ENCODE measurements at regions not wholly inside any gene's neighbourhood (a gene's known extent, or its start where the extent isn't known, plus 50 kb on each side); places are given as distances from the start of the nearest gene placed in this dataset.
A peak's percentile ranks its signal among the peaks of the same experiment; 100 is the strongest.

DNA sequence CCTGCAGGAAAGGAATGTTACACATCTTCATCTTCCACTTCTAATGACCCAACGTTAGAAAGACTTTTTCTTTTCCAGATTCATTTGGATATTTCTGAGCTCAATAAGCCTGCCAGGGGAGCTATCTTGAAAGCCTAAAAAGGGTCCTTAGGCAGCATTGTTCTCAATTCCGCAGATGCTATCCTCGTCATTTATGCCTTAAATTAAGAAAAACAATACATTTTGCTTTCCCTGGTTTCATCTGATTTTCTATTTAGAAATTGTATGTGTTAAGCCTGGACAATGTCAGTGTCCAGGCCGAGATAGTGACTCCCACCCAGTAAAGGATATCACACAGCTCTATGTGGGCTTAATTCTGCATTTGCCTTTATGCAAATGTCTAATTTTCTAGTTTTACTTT is 721.3 kb downstream of the DIAPH3 start:
- TF ChIP-seq GATA3 (IDR thresholded peaks at IDR 0.05; ENCODE audit: low read depth, low read length) (peak; percentile 57), GATA2 (IDR thresholded peaks at IDR 0.05; ENCODE audit: low read depth, low read length) (peak; percentile 77)

Measured in SH-SY5Y (cell line).